Ishikawa (cell line): ENCODE measurements at regions not wholly inside any gene's neighbourhood (a gene's known extent, or its start where the extent isn't known, plus 50 kb on each side); places are given as distances from the start of the nearest gene placed in this dataset.

ENCODE experiments used
- CEBPB ChIP-seq: IDR thresholded peaks from 2 replicates; pipeline ENCODE4 v1.6.1; 2012
- CREB1 ChIP-seq: IDR thresholded peaks from 2 replicates; pipeline ENCODE4 v1.6.1; 2012; ENCODE audit warnings: low read depth
- EGR1 ChIP-seq: IDR thresholded peaks from 2 replicates; pipeline ENCODE4 v1.6.1; 2012
- EP300 ChIP-seq: IDR thresholded peaks from 2 replicates; pipeline ENCODE4 v1.6.1; 2012; ENCODE audit warnings: borderline replicate concordance
- FOXM1 ChIP-seq: IDR thresholded peaks from 2 replicates; pipeline ENCODE4 v1.6.1; 2012; ENCODE audit warnings: low read depth, borderline replicate concordance
- NFIC ChIP-seq: IDR thresholded peaks from 2 replicates; pipeline ENCODE4 v1.6.1; 2012
- RAD21 ChIP-seq: IDR thresholded peaks from 2 replicates; pipeline ENCODE4 v1.6.1; 2012; ENCODE audit warnings: low read depth
- TAF1 ChIP-seq: IDR thresholded peaks from 2 replicates; pipeline ENCODE4 v1.6.1; 2012; ENCODE audit warnings: low read depth, mild to moderate bottlenecking
- TCF12 ChIP-seq: IDR thresholded peaks from 2 replicates; pipeline ENCODE4 v1.6.1; 2012; ENCODE audit warnings: low read depth
- TEAD4 ChIP-seq: IDR thresholded peaks from 2 replicates; pipeline ENCODE4 v1.6.1; 2012
- YY1 ChIP-seq: IDR thresholded peaks from 2 replicates; pipeline ENCODE4 v1.6.1; 2012; ENCODE audit warnings: low read depth
- ZBTB7A ChIP-seq: IDR thresholded peaks from 2 replicates; pipeline ENCODE4 v1.6.1; 2012; ENCODE audit warnings: low read depth
- TF ChIP-seq, protein P1 (sequence below): IDR thresholded peaks from 2 replicates; pipeline ENCODE4 v1.6.1; 2012; ENCODE audit warnings: low read depth, mild to moderate bottlenecking
- TF ChIP-seq, protein P2 (sequence below): IDR thresholded peaks from 2 replicates; pipeline ENCODE4 v1.6.1; 2012
- TF ChIP-seq, protein P3 (sequence below): IDR thresholded peaks from 2 replicates; pipeline ENCODE4 v1.6.1; 2012

DNA sequence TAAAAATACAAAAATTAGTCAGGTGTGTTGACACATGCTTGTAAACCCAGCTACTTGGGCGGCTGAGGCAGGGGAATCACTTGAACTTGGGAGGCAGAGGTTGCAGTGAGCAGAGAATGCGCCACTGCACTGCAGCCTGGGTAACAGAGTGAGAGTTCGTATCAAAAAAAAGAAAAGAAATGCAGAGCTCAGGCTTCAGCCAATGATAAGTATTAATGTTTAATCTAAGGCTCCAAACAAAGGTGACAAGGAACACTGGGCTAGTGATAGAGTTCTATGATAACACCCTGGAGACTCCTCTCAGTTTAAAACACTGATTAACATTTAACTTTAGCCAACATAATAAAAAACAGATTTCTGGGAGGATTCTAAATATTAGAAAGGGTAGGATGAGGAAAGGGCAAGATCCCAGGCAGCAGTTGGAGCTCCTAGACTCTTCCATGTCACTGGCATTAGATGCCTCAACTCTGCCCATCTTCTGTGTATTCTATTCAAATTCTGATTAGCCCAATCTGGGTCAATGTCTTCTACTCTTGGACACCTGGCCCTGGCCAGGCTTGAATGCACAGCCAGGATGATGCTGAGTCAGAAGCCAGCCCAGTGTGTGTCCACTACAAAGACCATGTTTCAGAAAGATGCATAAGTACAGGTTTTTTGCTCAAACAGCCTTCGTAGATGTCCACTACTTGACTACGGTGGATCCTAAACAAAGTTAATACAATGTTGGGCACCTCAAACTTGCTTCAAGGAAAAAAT is 91.0 kb upstream of the FAM169A start:
- TF ChIP-seq FOXM1 (no peak), TAF1 (no peak), YY1 (no peak), RAD21 (no peak), CEBPB (no peak), EP300 (no peak), ZBTB7A (no peak), TCF12 (no peak), TEAD4 (no peak), EGR1 (no peak), NFIC (no peak), CREB1 (no peak)
- TF ChIP-seq, protein P1, sequence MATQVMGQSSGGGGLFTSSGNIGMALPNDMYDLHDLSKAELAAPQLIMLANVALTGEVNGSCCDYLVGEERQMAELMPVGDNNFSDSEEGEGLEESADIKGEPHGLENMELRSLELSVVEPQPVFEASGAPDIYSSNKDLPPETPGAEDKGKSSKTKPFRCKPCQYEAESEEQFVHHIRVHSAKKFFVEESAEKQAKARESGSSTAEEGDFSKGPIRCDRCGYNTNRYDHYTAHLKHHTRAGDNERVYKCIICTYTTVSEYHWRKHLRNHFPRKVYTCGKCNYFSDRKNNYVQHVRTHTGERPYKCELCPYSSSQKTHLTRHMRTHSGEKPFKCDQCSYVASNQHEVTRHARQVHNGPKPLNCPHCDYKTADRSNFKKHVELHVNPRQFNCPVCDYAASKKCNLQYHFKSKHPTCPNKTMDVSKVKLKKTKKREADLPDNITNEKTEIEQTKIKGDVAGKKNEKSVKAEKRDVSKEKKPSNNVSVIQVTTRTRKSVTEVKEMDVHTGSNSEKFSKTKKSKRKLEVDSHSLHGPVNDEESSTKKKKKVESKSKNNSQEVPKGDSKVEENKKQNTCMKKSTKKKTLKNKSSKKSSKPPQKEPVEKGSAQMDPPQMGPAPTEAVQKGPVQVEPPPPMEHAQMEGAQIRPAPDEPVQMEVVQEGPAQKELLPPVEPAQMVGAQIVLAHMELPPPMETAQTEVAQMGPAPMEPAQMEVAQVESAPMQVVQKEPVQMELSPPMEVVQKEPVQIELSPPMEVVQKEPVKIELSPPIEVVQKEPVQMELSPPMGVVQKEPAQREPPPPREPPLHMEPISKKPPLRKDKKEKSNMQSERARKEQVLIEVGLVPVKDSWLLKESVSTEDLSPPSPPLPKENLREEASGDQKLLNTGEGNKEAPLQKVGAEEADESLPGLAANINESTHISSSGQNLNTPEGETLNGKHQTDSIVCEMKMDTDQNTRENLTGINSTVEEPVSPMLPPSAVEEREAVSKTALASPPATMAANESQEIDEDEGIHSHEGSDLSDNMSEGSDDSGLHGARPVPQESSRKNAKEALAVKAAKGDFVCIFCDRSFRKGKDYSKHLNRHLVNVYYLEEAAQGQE = no peak
- TF ChIP-seq, protein P2, sequence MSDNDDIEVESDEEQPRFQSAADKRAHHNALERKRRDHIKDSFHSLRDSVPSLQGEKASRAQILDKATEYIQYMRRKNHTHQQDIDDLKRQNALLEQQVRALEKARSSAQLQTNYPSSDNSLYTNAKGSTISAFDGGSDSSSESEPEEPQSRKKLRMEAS = no peak
- TF ChIP-seq, protein P3, sequence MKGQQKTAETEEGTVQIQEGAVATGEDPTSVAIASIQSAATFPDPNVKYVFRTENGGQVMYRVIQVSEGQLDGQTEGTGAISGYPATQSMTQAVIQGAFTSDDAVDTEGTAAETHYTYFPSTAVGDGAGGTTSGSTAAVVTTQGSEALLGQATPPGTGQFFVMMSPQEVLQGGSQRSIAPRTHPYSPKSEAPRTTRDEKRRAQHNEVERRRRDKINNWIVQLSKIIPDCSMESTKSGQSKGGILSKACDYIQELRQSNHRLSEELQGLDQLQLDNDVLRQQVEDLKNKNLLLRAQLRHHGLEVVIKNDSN = no peak

DNA sequence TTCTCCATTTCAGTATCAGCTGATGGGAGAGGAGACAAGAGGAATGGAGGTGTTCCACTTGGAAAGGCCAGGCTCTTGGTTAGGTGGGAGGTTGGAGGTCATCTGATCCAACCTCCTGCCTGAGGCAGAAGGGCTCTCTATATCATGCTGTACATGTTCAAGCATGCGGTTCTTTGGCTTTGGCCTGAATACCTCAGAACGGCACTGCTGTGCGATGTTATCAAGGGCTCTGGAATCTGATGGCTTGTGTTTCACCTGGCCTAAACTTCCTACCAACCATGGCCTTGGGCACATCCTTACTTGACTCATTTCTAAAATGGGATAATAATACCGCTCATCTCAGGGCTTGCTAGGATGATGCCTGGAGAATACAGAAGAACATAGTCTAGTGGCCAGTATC is 90.1 kb upstream of the FAM169A start:
- TF ChIP-seq, protein P3 = no peak
- TF ChIP-seq EP300 = no peak

DNA sequence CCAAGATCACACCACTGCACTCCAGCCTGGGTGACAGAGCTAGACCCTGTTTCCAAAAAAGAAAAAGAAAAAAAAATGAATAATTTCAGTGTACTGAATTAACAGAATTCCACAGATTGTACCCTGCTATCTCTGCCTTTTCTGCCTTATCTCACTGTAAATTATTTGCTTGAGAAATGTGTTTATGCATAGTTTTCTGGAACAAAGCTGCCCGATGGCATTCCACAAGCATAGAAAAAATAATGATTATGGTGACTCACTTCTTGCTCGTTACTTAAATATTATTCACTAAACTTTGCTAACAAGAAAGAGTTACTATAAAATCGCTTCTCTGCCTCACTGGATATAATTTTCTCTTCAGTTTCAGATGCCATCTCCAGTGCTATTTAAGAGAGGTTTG is 88.7 kb upstream of the FAM169A start:
- TF ChIP-seq TCF12 (no peak), YY1 (no peak), CREB1 (no peak), TAF1 (no peak), EP300 (no peak), CEBPB (no peak), FOXM1 (no peak), ZBTB7A (no peak), RAD21 (no peak), EGR1 (no peak), TEAD4 (no peak), NFIC (no peak)
- TF ChIP-seq, protein P2 = no peak
- TF ChIP-seq, protein P1 = no peak
- TF ChIP-seq, protein P3 = no peak

DNA sequence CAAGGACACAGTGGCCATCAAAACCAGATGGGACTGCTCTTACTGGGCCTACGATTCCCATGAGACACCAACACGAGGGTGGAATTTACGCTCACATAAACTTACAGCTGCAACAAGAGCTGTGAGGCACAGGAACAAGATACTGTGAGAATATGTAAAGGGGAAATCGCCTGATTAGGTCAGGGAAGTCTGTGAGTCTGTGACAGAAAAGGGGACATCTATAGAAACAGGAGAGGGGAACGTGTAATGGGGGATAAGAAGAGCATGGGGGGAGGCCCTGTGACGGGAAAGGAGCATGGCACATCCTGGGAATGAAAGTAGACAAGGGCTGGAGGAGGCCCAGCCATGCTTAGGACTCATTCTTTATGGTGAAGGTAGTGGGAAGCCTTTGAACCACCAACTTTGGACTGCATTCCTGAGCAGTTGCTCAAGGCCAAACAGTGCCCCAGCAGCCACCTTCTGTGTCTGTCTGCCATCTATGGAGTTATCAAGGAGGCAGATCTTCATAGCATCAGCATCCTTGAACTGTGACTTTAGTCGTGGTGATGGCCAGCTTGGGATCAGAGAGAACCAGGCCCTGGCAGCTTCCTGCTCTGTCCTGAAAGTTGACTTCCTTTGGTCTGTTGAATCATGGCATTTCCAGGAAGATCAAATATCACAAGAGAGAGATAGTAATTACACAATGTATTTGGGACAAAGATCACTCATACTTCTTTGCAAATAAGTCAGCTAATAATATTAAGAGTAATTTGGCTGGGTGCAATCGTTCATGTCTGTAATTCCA is 87.9 kb upstream of the FAM169A start:
- no peak for TF ChIP-seq EP300
- no peak for TF ChIP-seq EGR1
- no peak for TF ChIP-seq CREB1
- no peak for TF ChIP-seq YY1
- TF ChIP-seq TAF1 = no peak
- TF ChIP-seq, protein P3 = no peak
- TF ChIP-seq, protein P1 = no peak
- TF ChIP-seq TCF12 = no peak
- no peak for TF ChIP-seq CEBPB
- no peak for TF ChIP-seq NFIC
- TF ChIP-seq TEAD4 = no peak
- no peak for TF ChIP-seq ZBTB7A
- TF ChIP-seq, protein P2 = no peak
- no peak for TF ChIP-seq RAD21
